Mucosa of descending colon (tissue), 3 donors: ENCODE measurements at regions not wholly inside any gene's neighbourhood (a gene's known extent, or its start where the extent isn't known, plus 50 kb on each side); places are given as distances from the start of the nearest gene placed in this dataset.
A peak's percentile ranks its signal among the peaks of the same experiment; 100 is the strongest.

Source experiments
- ATAC-seq: fragments of 200-7000 bp; cut with Tn5 transposase; one replicate; pipeline ENCODE4 v1.9.1; 2020; ENCODE audit warnings: mild to moderate bottlenecking, moderate library complexity
- DNase-seq, 3 donors: peaks; one replicate each; pipeline ENCODE4 v3.0.0-alpha.2; 2020
- H3K36me3 ChIP-seq: fragments of 200-600 bp; one replicate; pipeline ENCODE4 v1.8.0; 2021; ENCODE audit warnings: low read depth, mild to moderate bottlenecking
- H3K4me1 ChIP-seq: fragments of 200-600 bp; one replicate; pipeline ENCODE4 v1.8.0; 2021; ENCODE audit warnings: low read depth, mild to moderate bottlenecking
- H3K4me3 ChIP-seq: fragments of 200-600 bp; one replicate; pipeline ENCODE4 v1.8.0; 2021; ENCODE audit warnings: mild to moderate bottlenecking
- H3K9me3 ChIP-seq: fragments of 200-600 bp; one replicate; pipeline ENCODE4 v1.8.0; 2021; ENCODE audit warnings: mild to moderate bottlenecking
- CTCF ChIP-seq: fragments of 200-600 bp; IDR thresholded peaks from one replicate; pipeline ENCODE4 v1.8.0; 2022; ENCODE audit warnings: antibody characterized with exemption, mild to moderate bottlenecking
- intact Hi-C, 2 donors: fragments of 100-400 bp; cut with DNase I in 1 of 2; cut with micrococcal nuclease in 1 of 2; formaldehyde crosslinking; loops; one replicate each; pipeline versions ENCODE4 v1.11.0 to v1.11.1; 2022; cut with DNase I, micrococcal nuclease
- donor health status: DM: no; HTN: no; CAD: no; lungs with moderate emphysema.
- donor health status: DM: no; HTN: no; CAD: no.
- donor health status: DM: no; HTN: yes; CAD: no.

DNA sequence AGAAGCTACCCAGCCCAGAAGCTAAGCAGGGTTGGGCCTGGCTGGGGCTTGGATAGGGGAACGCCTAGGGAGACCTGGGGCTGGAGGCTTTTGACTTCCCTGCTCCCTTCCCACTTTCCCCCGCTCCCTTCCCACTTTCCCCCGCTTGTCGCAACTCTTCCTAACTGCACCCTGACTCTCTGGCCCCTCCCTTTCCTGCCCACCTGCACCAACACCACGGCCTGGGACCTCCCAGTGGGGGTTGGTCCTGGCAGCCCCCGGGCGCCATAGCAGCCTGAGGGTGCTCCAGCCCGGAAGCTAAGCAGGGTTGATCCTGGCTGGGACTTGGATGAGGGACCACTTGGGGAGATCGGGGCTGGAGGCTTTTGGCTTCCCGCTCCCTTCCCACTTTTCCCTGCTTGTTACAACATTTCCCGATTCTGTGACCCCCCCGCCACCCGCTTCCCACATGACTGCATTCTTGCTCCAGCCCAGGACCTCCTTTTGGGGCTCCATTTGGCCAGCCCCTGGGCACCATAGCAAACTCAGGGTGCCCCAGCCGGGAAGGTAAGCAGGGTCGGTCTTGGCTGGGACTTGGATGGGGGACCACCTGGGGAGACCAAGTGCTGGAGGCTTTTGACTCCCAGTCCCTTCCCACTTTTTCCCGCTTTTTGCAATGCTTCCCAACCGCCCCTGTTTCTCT, 2287.0 kb downstream of the TP53TG3F start:
- no peaks in the 10 kb centered on the region for H3K36me3 ChIP-seq
- intact Hi-C loops = no loop called here
- H3K4me3 ChIP-seq = no peak overlapping the region
- DNase-seq (peak in 2 of 3 donors; percentile 12 to 35), ATAC-seq (no peak)
- no peaks in the 10 kb centered on the region for H3K4me1 ChIP-seq
- TF ChIP-seq CTCF = no peak
- H3K9me3 ChIP-seq = peaks cover 73% of the 10 kb centered on the region

DNA sequence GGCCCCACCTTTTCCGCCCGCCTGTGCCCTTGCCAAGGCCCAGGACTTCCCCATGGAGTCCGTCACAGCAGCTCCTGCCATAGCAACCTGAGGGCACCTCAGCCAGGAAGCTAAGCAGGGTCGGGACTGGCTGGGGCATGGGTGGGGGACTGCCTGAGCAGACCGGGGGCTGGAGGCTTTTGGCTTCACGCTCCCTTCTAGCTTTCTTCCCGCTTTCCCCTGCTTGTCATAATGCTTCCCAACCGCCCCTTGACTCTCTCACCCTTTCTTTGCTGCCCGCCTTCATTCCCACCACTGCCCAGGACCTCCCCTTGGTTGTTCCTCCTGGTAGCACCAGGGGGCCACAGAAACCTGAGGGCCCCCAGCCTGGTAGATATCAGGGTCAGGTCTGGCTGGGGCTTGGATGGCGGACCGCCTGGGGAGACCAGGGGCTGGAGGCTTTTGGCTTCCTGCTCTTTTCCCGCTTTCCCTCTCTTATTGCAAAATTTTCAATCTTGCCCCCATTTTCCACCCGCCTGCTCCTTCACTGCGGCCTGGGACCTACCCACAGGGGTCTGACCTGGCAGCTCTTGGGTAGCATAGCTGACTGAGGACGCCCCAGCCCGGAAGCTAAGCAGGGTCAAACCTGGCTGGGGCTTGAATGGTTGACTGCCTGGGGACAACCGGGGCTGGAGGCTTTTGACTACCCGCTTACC, 2287.7 kb downstream of the TP53TG3F start:
- TF ChIP-seq CTCF = no peak
- Histone ChIP-seq H3K4me1 (no peaks in the 10 kb centered on the region), H3K4me3 (no peak overlapping the region), H3K36me3 (no peaks in the 10 kb centered on the region), H3K9me3 (peaks cover 80% of the 10 kb centered on the region)
- DNase-seq (no peak), ATAC-seq (no peak)
- intact Hi-C loops = no loop called here

DNA sequence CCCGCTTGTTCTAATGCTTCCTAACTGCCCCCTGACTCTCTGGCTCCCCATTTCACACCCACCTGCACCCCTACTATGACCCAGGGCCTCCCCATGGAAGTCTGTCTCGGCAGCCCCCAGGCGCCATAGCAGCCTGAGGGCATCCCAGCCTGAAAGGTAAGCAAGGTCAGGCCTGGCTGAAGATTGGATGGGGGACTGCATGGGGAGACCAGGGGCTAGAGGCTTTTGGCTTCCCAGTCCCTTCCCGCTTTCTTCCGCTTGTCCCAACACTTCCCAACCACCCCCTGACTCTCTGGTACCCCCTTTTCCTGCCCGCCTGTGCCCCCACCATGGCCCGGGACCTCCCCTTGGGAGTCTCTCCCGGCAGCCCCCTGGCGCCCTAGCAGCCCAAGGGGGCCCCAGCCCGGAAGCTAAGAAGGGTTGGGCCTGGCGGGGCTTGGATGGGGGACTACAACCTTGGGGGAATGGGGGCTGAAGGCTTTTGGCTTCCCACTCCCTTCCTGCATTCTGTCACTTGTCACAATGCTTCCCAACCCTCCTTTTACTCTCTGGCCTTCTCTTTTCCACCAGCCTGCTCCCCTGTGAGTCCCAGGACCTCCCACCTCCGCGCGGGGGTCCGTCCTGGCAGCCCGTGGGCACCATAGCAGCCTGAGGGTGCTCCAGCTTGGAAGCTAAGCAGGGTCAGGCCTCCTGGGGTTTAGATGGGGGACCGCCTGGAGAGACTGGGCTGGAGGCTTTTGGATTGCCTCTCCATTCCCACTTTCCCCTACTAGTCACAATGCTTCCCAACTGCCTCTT, 2288.4 kb downstream of the TP53TG3F start:
- Histone ChIP-seq H3K4me3 (no peak overlapping the region), H3K36me3 (no peaks in the 10 kb centered on the region), H3K4me1 (no peaks in the 10 kb centered on the region), H3K9me3 (peaks cover 83% of the 10 kb centered on the region)
- intact Hi-C loops = no loop called here
- ATAC-seq (no peak), DNase-seq (peak in 1 of 3 donors; percentile 20)
- TF ChIP-seq CTCF = no peak

DNA sequence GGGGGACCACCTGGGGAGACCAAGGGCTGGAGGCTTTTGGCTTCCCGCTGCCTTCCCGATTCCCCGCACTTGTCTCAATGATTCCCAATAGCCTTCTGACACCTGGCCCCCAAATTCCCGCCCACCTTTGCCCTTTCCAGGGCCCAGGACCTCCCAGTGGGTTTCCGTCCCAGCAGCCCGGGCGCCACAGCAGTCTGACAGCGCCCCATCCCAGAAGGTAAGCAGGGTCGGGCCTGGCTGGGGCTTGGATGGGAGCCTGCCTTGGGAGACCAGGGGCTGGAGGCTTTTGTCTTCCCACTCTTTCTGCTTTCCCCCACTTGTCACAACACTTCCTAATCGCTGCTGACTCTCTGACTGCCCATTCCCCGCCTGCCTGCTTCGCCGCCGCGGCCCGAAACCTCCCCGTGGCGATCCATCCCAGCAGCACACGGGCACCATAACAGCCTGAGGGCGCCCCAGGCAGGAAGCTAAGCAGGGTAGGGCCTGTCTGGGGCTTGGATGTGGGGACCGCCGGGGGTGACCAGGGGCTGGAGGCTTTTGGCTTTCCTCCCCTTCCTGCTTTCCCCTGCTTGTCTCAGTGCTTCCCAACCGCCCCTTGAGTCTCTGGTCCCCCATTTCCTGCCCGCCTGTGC, 2289.3 kb downstream of the TP53TG3F start:
- DNase-seq = peak in 1 of 3 donors; percentile 41
- intact Hi-C loops = no loop called here
- Histone ChIP-seq H3K9me3 (peaks cover 87% of the 10 kb centered on the region), H3K36me3 (no peaks in the 10 kb centered on the region), H3K4me1 (no peaks in the 10 kb centered on the region), H3K4me3 (no peak overlapping the region)
- no peak for TF ChIP-seq CTCF
- ATAC-seq = no peak

DNA sequence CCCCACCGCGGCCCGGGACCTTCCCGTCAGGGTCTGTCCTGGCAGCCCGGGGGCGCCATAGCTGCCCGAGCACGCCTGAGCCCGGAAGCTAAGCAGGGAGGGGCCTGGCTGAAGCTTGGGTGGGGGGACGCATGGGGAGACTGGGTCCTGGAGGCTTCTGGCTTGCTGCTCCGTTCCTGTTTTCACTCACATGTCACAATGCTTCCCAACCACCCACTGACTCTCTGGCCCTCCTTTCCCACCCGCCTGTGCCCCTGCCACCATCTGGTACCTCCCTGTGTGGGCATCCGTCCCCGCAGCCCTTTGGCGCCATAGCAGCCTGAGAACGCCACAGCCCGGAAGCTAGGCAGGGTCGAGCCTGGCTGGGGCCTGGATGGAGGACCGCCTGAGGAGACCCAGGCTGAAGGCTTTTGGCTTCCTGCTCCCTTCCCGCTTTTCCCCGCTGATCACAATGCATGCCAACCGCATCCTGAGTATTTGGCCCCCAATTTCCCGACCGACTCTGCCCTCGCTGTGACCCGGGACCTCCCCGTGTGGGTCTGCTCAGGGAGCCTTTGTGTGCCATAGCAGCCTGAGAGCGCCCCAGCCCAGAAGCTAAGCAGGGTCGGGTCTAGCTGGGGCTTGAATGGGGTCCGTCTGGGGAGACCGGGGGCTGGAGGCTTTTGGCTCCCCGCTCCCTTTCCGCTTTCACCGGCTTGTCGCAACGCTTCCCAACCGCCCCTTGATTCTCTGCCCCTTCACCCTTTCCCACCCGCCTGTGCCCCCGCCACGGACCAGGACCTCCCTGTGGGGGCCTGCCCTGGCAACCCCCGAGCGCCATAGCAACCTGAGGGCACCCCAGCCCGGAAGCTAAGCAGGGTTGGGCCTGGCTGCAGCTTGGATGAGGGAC, 2290.1 kb downstream of the TP53TG3F start:
- H3K9me3 ChIP-seq = peaks cover 95% of the 10 kb centered on the region
- no peak for ATAC-seq
- H3K36me3 ChIP-seq = no peaks in the 10 kb centered on the region
- no peaks in the 10 kb centered on the region for H3K4me1 ChIP-seq
- DNase-seq = peak in 2 of 3 donors; percentile 10 to 39
- intact Hi-C loops = no loop called here
- no peak for TF ChIP-seq CTCF
- no peak overlapping the region for H3K4me3 ChIP-seq
